ENCODE measurements at regions not wholly inside any gene's neighbourhood (a gene's known extent, or its start where the extent isn't known, plus 50 kb on each side); places are given as distances from the start of the nearest gene placed in this dataset.

DNA sequence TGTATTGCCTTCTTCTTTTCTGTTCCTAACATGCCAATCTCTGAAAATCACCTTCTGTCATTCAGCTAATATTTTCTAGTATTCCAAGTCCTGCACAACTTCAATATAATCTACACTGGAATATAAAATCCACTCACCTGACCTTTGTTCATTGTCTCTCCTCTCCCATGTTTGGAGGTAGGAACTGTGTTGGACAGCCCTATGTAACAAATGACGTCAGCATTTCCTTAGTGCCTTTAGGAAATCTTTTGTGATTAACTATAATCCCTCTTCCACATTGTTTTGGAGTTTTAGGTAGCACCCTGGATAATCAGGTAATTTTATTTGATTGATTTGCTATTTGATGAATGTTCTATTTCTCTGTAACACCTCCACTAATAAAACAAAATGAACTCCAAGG, 814.8 kb upstream of the PRKX start:
- TF ChIP-seq, protein P1, sequence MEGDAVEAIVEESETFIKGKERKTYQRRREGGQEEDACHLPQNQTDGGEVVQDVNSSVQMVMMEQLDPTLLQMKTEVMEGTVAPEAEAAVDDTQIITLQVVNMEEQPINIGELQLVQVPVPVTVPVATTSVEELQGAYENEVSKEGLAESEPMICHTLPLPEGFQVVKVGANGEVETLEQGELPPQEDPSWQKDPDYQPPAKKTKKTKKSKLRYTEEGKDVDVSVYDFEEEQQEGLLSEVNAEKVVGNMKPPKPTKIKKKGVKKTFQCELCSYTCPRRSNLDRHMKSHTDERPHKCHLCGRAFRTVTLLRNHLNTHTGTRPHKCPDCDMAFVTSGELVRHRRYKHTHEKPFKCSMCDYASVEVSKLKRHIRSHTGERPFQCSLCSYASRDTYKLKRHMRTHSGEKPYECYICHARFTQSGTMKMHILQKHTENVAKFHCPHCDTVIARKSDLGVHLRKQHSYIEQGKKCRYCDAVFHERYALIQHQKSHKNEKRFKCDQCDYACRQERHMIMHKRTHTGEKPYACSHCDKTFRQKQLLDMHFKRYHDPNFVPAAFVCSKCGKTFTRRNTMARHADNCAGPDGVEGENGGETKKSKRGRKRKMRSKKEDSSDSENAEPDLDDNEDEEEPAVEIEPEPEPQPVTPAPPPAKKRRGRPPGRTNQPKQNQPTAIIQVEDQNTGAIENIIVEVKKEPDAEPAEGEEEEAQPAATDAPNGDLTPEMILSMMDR (conservative IDR thresholded peaks at IDR 0.05; ENCODE audit: low read depth in 2 of 2), result no peak
- TF ChIP-seq EZH2 (IDR thresholded peaks at IDR 0.05; ENCODE audit: low read depth, unreplicated experiment) (no peak), POLR2AphosphoS5 (IDR thresholded peaks at IDR 0.05; ENCODE audit: low read depth) (no peak), JUNB (IDR thresholded peaks at IDR 0.05; ENCODE audit: unreplicated experiment) (no peak), EZH2phosphoT487 (IDR thresholded peaks at IDR 0.05; ENCODE audit: unreplicated experiment) (no peak), CREB1 (CRISPR knock-in tag; IDR thresholded peaks at IDR 0.05; ENCODE audit: low read depth) (no peak)
- TF ChIP-seq, protein P2, sequence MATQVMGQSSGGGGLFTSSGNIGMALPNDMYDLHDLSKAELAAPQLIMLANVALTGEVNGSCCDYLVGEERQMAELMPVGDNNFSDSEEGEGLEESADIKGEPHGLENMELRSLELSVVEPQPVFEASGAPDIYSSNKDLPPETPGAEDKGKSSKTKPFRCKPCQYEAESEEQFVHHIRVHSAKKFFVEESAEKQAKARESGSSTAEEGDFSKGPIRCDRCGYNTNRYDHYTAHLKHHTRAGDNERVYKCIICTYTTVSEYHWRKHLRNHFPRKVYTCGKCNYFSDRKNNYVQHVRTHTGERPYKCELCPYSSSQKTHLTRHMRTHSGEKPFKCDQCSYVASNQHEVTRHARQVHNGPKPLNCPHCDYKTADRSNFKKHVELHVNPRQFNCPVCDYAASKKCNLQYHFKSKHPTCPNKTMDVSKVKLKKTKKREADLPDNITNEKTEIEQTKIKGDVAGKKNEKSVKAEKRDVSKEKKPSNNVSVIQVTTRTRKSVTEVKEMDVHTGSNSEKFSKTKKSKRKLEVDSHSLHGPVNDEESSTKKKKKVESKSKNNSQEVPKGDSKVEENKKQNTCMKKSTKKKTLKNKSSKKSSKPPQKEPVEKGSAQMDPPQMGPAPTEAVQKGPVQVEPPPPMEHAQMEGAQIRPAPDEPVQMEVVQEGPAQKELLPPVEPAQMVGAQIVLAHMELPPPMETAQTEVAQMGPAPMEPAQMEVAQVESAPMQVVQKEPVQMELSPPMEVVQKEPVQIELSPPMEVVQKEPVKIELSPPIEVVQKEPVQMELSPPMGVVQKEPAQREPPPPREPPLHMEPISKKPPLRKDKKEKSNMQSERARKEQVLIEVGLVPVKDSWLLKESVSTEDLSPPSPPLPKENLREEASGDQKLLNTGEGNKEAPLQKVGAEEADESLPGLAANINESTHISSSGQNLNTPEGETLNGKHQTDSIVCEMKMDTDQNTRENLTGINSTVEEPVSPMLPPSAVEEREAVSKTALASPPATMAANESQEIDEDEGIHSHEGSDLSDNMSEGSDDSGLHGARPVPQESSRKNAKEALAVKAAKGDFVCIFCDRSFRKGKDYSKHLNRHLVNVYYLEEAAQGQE (IDR thresholded peaks at IDR 0.05; ENCODE audit: unreplicated experiment), result no peak
